Erythroblast (primary cell): ENCODE measurements at regions not wholly inside any gene's neighbourhood (a gene's known extent, or its start where the extent isn't known, plus 50 kb on each side); places are given as distances from the start of the nearest gene placed in this dataset.

ENCODE experiments used
- GATA1 ChIP-seq: IDR thresholded peaks from 2 replicates; pipeline ENCODE4 v1.6.1; 2011; ENCODE audit warnings: low read depth, mild to moderate bottlenecking, control low read depth, low read length, moderate library complexity
- POLR2A ChIP-seq: IDR thresholded peaks from 2 replicates; pipeline ENCODE4 v1.6.1; 2011; ENCODE audit warnings: mild to moderate bottlenecking, low read length

- no peak for TF ChIP-seq POLR2A
- TF ChIP-seq GATA1 = no peak
These were observed 136.7 kb upstream of the EFNA5 start for GRCh38 chr5:107807431-107807830.
